HEK293 (cell line): ENCODE measurements at regions not wholly inside any gene's neighbourhood (a gene's known extent, or its start where the extent isn't known, plus 50 kb on each side); places are given as distances from the start of the nearest gene placed in this dataset.

Experiments
- CTCF ChIA-PET: fragments of 350-600 bp; formaldehyde crosslinking; extraction: SDS; loops from one replicate; lab custom pipeline; 2021; ENCODE audit warnings: antibody characterized with exemption; lab: Yijun Ruan, JAX
- POLR2A ChIA-PET: fragments of 300-600 bp; formaldehyde crosslinking; extraction: SDS; loops from one replicate; lab custom pipeline; 2020; ENCODE audit warnings: antibody characterized with exemption, inconsistent platforms; lab: Yijun Ruan, JAX
- H3K27ac ChIP-seq: fragments of 200-500 bp; sonication (Bioruptor generic); 2 replicates; pipeline ENCODE4 v1.5.1; 2014; ENCODE audit warnings: low read depth, low read length, control low read depth, inconsistent platforms; ENCODE audit errors: extremely low read depth
- H3K36me3 ChIP-seq, 2 experiments: fragments of 200-500 bp in 1 of 2; sonication (Bioruptor generic) in 1 of 2; 1 replicate in 1 of 2; 2 replicates in 1 of 2; pipeline ENCODE4 v1.5.1; 2014 to 2017; ENCODE audit warnings: inconsistent platforms in 2 of 2, low read length in 2 of 2; ENCODE audit not compliant: control insufficient read depth in 2 of 2, insufficient read depth in 1 of 2
- H3K4me1 ChIP-seq: fragments of 200-500 bp; sonication (Bioruptor generic); 2 replicates; pipeline ENCODE4 v1.5.1; 2014; ENCODE audit warnings: mild to moderate bottlenecking, low read length, inconsistent platforms; ENCODE audit not compliant: control insufficient read depth, insufficient read depth
- H3K4me3 ChIP-seq: 2 replicates; pipeline ENCODE4 v1.5.1; 2011; ENCODE audit warnings: low read depth, mild to moderate bottlenecking, control low read depth, low read length, moderate library complexity
- H3K9me3 ChIP-seq: fragments of 200-500 bp; sonication (Bioruptor generic); 2 replicates; pipeline ENCODE4 v1.5.1; 2014; ENCODE audit warnings: low read depth, low read length, inconsistent platforms; ENCODE audit not compliant: control insufficient read depth, insufficient read depth
- SCRT1 ChIP-seq: fragments of 450-650 bp; formaldehyde crosslinking; IDR thresholded peaks from 2 replicates; pipeline ENCODE4 v1.5.1; 2016; ENCODE audit warnings: missing biosample characterization, missing genetic modification characterization, borderline replicate concordance
- YY2 ChIP-seq: fragments of 450-650 bp; formaldehyde crosslinking; IDR thresholded peaks from 2 replicates; pipeline ENCODE4 v1.5.1; 2016; ENCODE audit warnings: missing biosample characterization, missing genetic modification characterization
- ZBTB48 ChIP-seq: fragments of 450-650 bp; formaldehyde crosslinking; IDR thresholded peaks from 2 replicates; pipeline ENCODE4 v1.5.1; 2016; ENCODE audit warnings: missing biosample characterization, missing genetic modification characterization
- ZNF140 ChIP-seq: fragments of 450-650 bp; formaldehyde crosslinking; IDR thresholded peaks from 2 replicates; pipeline ENCODE4 v1.5.1; 2016; ENCODE audit warnings: missing biosample characterization, missing genetic modification characterization
- ZNF16 ChIP-seq: fragments of 450-650 bp; formaldehyde crosslinking; IDR thresholded peaks from 2 replicates; pipeline ENCODE4 v1.5.1; 2016; ENCODE audit warnings: low read depth, missing biosample characterization, missing genetic modification characterization
- ZNF2 ChIP-seq: fragments of 450-650 bp; formaldehyde crosslinking; IDR thresholded peaks from 2 replicates; pipeline ENCODE4 v1.5.1; 2016; ENCODE audit warnings: missing biosample characterization, missing genetic modification characterization
- ZNF211 ChIP-seq: fragments of 450-650 bp; formaldehyde crosslinking; IDR thresholded peaks from 2 replicates; pipeline ENCODE4 v1.5.1; 2016; ENCODE audit warnings: low read depth, missing biosample characterization, missing genetic modification characterization
- ZNF335 ChIP-seq: fragments of 450-650 bp; formaldehyde crosslinking; conservative IDR thresholded peaks from 2 replicates; pipeline ENCODE4 v1.5.1; 2016; ENCODE audit warnings: missing biosample characterization, missing genetic modification characterization
- ZNF362 ChIP-seq: fragments of 450-650 bp; formaldehyde crosslinking; IDR thresholded peaks from 2 replicates; pipeline ENCODE4 v1.5.1; 2016; ENCODE audit warnings: missing biosample characterization, missing genetic modification characterization
- ZNF654 ChIP-seq: fragments of 450-650 bp; formaldehyde crosslinking; IDR thresholded peaks from 2 replicates; pipeline ENCODE4 v1.5.1; 2016; ENCODE audit warnings: low read depth, missing biosample characterization, missing genetic modification characterization
- TF ChIP-seq, protein P1 (sequence below): fragments of 450-650 bp; formaldehyde crosslinking; IDR thresholded peaks from 2 replicates; pipeline ENCODE4 v1.5.0; 2017; ENCODE audit warnings: missing biosample characterization, missing genetic modification characterization, borderline replicate concordance
- TF ChIP-seq, protein P2 (sequence below): fragments of 450-650 bp; formaldehyde crosslinking; IDR thresholded peaks from 2 replicates; pipeline ENCODE4 v1.5.1; 2016; ENCODE audit warnings: missing biosample characterization, missing genetic modification characterization, borderline replicate concordance
- TF ChIP-seq, protein P3 (sequence below): fragments of 450-650 bp; formaldehyde crosslinking; IDR thresholded peaks from 2 replicates; pipeline ENCODE4 v1.5.1; 2017; ENCODE audit warnings: missing biosample characterization, mild to moderate bottlenecking, missing genetic modification characterization, moderate library complexity
- TF ChIP-seq, protein P4 (sequence below): fragments of 450-650 bp; formaldehyde crosslinking; IDR thresholded peaks from 2 replicates; pipeline ENCODE4 v1.5.1; 2016; ENCODE audit warnings: missing biosample characterization, missing genetic modification characterization

- Histone ChIP-seq H3K27ac (no peak overlapping the region), H3K4me3 (no peak overlapping the region), H3K36me3 (no peaks in the 10 kb centered on the region), H3K9me3 (no peaks in the 10 kb centered on the region), H3K4me1 (no peaks in the 10 kb centered on the region)
- no peak for TF ChIP-seq ZNF335 (tag by site-specific recombination)
- POLR2A ChIA-PET: no interaction called here
- CTCF ChIA-PET: no interaction called here
These were observed 273.4 kb upstream of the TRPC5 start for GRCh38 chrX:112355931-112356330.

DNA sequence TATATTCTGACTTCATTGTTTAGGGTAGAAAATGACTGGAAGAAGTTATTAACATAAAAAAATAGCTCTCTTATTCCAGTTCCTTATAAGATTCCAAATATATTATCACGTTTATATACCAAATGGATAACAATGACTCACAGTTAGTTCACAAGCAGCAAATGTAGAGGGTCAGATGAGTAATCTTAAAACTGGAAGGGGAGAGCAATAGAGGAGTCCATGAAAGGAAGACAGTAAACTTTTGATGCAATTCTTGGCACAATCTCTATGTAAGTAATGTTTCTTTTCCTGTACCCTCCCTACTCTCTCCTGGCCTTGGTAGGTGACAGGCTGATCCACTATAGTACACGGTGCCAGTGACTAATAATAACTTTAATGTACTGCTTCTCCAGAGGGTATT, 259.0 kb upstream of the TRPC5 start:
- ChIA-PET POLR2A (no interaction called here), CTCF (no interaction called here)
- Histone ChIP-seq H3K4me3 (no peak overlapping the region), H3K4me1 (no peaks in the 10 kb centered on the region), H3K36me3 (no peaks in the 10 kb centered on the region)
- TF ChIP-seq, protein P1, sequence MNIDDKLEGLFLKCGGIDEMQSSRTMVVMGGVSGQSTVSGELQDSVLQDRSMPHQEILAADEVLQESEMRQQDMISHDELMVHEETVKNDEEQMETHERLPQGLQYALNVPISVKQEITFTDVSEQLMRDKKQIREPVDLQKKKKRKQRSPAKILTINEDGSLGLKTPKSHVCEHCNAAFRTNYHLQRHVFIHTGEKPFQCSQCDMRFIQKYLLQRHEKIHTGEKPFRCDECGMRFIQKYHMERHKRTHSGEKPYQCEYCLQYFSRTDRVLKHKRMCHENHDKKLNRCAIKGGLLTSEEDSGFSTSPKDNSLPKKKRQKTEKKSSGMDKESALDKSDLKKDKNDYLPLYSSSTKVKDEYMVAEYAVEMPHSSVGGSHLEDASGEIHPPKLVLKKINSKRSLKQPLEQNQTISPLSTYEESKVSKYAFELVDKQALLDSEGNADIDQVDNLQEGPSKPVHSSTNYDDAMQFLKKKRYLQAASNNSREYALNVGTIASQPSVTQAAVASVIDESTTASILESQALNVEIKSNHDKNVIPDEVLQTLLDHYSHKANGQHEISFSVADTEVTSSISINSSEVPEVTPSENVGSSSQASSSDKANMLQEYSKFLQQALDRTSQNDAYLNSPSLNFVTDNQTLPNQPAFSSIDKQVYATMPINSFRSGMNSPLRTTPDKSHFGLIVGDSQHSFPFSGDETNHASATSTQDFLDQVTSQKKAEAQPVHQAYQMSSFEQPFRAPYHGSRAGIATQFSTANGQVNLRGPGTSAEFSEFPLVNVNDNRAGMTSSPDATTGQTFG (tag by site-specific recombination): no peak
- no peak for TF ChIP-seq SCRT1 (tag by site-specific recombination)
- TF ChIP-seq, protein P2, sequence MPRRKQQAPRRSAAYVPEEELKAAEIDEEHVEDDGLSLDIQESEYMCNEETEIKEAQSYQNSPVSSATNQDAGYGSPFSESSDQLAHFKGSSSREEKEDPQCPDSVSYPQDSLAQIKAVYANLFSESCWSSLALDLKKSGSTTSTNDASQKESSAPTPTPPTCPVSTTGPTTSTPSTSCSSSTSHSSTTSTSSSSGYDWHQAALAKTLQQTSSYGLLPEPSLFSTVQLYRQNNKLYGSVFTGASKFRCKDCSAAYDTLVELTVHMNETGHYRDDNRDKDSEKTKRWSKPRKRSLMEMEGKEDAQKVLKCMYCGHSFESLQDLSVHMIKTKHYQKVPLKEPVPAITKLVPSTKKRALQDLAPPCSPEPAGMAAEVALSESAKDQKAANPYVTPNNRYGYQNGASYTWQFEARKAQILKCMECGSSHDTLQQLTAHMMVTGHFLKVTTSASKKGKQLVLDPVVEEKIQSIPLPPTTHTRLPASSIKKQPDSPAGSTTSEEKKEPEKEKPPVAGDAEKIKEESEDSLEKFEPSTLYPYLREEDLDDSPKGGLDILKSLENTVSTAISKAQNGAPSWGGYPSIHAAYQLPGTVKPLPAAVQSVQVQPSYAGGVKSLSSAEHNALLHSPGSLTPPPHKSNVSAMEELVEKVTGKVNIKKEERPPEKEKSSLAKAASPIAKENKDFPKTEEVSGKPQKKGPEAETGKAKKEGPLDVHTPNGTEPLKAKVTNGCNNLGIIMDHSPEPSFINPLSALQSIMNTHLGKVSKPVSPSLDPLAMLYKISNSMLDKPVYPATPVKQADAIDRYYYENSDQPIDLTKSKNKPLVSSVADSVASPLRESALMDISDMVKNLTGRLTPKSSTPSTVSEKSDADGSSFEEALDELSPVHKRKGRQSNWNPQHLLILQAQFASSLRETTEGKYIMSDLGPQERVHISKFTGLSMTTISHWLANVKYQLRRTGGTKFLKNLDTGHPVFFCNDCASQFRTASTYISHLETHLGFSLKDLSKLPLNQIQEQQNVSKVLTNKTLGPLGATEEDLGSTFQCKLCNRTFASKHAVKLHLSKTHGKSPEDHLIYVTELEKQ (tag by site-specific recombination): no peak
- TF ChIP-seq, all 188 proteins: peak for 0
- Histone ChIP-seq H3K9me3 (no peaks in the 10 kb centered on the region), H3K27ac (no peak overlapping the region)

DNA sequence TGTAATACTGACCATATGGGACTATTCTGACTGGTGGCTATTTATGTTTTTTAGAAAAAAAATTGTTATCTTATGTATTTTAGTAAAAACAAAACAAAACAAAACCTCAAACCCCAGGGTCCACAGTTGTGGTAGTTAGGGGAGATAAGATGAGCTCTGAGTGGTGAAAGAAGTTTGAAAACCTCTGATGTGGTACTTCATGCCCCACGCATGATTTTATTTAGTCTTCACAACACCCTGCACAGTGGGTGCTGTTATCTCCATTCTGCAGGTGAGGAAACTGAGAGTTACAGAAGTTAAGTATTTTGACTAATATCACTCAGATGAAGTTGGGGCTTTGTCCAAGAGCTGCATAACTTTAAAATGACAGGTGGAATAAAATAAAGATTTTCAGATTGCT, 230.6 kb upstream of the TRPC5 start:
- H3K9me3 ChIP-seq: no peaks in the 10 kb centered on the region; the same call in 1 of the 2 replicates
- POLR2A ChIA-PET: no interaction called here
- H3K4me1 ChIP-seq: no peaks in the 10 kb centered on the region
- TF ChIP-seq, protein P3, sequence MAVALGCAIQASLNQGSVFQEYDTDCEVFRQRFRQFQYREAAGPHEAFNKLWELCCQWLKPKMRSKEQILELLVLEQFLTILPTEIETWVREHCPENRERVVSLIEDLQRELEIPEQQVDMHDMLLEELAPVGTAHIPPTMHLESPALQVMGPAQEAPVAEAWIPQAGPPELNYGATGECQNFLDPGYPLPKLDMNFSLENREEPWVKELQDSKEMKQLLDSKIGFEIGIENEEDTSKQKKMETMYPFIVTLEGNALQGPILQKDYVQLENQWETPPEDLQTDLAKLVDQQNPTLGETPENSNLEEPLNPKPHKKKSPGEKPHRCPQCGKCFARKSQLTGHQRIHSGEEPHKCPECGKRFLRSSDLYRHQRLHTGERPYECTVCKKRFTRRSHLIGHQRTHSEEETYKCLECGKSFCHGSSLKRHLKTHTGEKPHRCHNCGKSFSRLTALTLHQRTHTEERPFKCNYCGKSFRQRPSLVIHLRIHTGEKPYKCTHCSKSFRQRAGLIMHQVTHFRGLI (tag by site-specific recombination): no peak
- no peak for TF ChIP-seq ZNF335 (tag by site-specific recombination)
- TF ChIP-seq, protein P4, sequence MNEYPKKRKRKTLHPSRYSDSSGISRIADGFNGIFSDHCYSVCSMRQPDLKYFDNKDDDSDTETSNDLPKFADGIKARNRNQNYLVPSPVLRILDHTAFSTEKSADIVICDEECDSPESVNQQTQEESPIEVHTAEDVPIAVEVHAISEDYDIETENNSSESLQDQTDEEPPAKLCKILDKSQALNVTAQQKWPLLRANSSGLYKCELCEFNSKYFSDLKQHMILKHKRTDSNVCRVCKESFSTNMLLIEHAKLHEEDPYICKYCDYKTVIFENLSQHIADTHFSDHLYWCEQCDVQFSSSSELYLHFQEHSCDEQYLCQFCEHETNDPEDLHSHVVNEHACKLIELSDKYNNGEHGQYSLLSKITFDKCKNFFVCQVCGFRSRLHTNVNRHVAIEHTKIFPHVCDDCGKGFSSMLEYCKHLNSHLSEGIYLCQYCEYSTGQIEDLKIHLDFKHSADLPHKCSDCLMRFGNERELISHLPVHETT (tag by site-specific recombination): no peak
- TF ChIP-seq ZBTB48 (tag by site-specific recombination): no peak
- TF ChIP-seq ZNF362 (tag by site-specific recombination): no peak
- TF ChIP-seq ZNF2 (tag by site-specific recombination): no peak
- no peak for TF ChIP-seq ZNF140
- TF ChIP-seq ZNF654 (tag by site-specific recombination): no peak
- TF ChIP-seq YY2 (tag by site-specific recombination): no peak
- no peak for TF ChIP-seq ZNF16 (tag by site-specific recombination)
- no peak for TF ChIP-seq ZNF211 (tag by site-specific recombination)
- no peaks in the 10 kb centered on the region for H3K36me3 ChIP-seq
- CTCF ChIA-PET: no interaction called here
- H3K4me3 ChIP-seq: no peak overlapping the region
- H3K27ac ChIP-seq: no peak overlapping the region
